8988T (cell line): ENCODE measurements at regions not wholly inside any gene's neighbourhood (a gene's known extent, or its start where the extent isn't known, plus 50 kb on each side); places are given as distances from the start of the nearest gene placed in this dataset.

Experiments used
- DNase-seq: peaks from one replicate; pipeline ENCODE4 v3.0.0; 2011

DNA sequence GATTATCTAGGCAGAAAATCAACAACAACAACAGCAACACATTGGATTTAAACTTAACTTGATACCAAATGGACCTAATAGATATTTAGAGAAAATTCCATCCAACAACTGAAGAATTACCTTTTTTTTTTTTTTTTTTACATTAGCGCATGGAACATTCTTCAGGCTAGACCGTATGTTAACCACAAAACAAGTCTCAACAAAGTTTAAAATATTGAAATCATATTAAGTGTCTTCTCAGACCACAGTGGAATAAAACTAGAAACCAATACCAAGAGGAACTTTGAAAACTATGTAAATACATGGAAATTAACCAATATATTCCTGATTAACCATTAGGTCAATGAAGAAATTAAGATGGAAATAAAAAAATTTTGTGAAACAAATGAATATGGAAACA, 315.8 kb downstream of the CSNK1G3 start:
- DNase-seq, result no peak

GRCh38 chr5:123819833-123820232, 307.9 kb downstream of the CSNK1G3 start:
- no peak for DNase-seq

GRCh38 chr5:123819386-123819785, 307.4 kb downstream of the CSNK1G3 start:
- no peak for DNase-seq

GRCh38 chr5:123817267-123817666, 305.3 kb downstream of the CSNK1G3 start:
- no peak for DNase-seq

GRCh38 chr5:123814801-123815470, 303.0 kb downstream of the CSNK1G3 start:
- DNase-seq, result no peak

- no peak for DNase-seq
Measured at GRCh38 chr5:123813937-123814624, 302.1 kb downstream of the CSNK1G3 start.

DNA sequence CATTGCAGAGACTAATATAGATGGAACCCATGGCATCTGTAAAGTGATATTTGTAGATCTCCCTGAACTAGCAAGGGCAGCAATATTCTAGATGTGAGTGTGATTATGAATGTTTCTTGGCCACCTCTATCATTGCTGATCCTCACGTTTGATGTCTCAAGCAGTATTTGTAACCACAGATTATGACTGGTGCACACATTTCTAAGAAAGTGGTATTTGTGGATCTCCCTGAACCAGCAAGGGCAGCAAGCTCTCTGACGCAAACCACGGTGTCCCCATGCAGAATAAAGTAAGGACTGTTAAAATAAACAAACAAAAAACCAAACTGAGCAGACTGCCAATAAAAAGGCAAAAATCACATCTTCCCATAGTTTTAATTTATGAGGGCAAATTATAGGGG, 301.3 kb downstream of the CSNK1G3 start:
- DNase-seq, result no peak

DNA sequence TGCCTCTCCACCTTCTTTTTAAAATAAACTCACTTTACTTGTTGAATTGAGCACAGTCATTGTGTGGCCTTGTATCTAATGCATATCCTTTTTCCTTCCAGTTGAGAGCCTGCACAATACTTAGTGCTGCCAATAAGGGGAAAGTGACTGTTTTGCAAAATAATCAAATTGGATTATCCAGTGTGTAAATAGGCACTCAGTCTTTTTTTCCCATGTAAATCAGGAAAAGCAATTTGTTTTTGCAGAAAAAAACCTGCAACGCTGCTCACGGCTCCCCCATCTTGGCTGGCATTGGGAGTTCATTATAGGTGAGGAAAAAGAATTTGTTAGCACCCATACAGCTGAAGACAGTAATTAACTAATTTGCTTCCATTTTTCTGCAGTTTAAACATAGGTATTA, 299.9 kb downstream of the CSNK1G3 start:
- DNase-seq, result no peak

DNA sequence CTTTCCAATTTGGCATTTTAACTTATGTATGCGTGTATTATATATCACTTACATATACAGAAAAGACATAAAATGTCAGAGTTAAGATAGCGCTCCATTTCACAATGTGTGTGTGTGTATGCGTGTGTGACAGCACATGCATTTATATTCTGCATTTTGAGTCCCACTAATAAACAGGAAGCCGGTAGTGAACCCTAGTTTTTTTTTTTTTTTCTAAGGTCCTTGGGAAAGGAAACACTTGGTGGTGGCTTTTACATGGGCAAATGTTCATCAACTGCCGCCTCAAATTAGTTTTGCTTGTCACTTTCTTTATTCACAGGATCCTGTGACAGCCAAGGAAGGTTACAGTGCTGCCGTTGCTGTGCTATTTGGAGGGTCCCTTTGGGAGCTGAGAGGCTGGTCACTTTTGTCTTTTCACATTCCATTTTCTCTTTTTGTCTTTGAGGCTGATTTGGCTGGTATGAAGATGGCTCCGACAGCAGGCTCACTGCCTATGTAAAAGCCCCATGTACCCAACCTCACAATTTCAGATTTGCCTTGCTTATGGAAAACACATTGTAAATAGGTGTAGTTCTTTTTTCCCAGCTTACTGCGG, 298.9 kb downstream of the CSNK1G3 start:
- DNase-seq, result no peak

DNA sequence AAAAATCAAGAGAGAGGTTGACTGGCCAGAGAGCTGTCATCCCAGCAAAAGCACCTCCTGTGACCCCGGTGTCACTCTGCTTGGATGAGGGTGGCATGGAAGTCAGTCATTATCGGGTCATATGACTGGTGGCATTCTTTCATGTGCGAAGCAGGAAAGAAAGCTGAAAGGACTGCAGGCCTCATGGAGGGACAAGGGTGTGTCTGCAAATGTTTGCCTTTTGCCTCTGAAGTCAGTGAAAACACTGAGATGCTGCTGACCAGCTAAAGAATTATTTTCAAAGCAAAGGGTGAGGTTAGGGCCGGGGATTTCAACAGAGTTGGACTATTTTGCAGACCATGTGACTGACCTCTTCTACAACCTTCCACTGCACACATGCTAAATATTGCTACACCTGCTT, 298.3 kb downstream of the CSNK1G3 start:
- no peak for DNase-seq

DNA sequence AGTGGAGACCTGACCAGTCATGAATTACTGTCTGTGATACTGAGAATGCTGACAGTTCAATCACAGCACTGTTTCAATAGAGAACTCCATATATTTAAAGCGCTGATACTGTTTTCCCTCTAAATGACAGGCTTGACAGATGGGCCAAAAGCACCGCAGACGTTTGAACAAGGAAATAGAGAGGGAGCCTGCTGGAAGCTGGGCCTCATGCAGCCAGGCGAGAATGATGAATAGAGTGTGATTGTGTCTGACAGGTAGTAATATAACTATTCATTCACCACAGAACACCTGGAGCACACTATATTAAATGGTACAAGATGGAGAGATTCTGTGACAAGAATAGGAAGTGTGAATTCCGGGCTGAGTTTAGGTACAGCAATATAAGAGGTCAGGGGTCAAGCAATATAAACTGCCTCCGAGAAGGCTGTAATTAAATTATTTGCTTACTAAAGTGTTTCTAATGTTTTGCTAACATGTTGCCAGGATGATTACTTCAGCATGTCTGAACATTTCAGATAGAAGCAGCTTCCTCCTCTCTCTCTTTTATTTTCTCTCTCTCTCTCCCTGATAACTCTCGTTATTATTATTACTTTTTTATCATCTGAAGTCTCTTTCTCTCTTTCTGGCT, 297.7 kb downstream of the CSNK1G3 start:
- DNase-seq, result no peak

- no peak for DNase-seq
Measured at GRCh38 chr5:123808461-123809380, 296.7 kb downstream of the CSNK1G3 start.

DNA sequence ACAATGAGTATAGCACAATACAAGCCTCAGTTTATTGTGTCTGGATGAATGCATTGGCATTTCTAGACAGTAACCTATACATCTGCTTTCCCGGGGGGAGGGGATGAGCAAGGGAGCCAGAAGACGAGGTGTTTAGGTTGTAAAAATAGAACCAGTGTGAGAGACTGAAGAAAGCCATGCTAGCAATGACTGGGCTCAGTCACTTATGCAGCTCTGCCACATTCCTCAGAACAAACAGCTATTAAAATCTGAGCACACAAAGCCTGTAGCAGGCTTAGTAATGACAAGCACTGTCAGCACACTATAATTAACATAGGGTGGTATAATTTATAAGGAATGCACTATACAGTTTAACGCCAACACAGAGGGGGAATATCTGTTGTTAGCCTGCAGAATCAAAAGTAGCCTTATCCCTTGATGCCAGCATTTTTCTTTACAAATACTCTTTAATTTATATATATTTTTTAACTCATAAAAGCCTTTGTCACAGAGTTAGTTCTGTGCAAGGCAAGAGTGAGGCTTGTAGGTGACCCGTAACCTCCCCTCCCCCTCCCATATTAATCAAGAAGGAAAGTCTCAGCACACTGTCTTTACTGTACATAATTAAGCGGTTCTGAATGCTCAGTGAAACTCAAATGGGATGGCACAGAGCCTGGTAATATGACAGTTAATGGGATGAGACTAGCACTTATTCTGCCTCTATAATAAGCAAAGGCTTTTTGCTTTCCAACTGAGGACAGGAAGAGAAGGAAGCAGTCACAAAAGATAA, 295.4 kb downstream of the CSNK1G3 start:
- no peak for DNase-seq

DNA sequence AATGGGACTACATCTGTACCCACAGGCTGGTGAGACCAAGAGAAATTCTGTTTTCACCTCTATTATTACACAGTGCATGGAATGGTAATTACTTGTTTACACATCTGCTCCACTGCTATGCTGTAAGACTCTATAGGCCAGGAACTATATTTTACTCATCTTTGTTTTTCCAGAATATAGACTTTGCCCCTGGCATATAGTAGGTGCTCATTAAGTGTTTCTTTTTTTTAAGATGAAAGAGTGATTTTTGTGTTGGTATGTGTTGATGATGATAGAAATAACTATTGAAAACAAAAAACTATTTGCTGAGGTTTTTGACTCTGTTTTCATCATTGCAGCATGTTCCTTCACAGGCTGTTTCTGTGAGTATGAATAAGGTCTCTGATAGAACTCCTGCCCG, 294.7 kb downstream of the CSNK1G3 start:
- no peak for DNase-seq

- DNase-seq, result no peak
Measured at GRCh38 chr5:123805300-123805699, 293.3 kb downstream of the CSNK1G3 start.

DNA sequence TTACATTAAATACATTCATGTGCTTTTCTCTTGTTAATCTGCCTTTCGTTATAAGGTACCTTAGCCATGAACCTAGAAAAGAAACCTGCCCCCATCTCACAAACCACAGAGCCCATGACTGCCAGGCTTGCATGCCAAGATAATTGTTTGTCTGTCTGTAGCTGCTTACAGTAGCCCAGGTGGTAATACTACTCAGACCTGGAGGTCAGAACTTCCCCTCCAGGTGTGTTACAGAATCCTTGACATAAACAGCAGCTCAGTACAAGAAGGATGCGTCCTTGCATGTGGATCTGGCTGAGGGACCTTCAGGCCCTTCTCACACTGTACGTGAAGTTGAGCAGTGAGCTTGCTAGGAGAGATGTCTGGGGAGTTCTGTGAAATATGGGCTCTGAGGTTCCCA, 291.4 kb downstream of the CSNK1G3 start:
- no peak for DNase-seq

- no peak for DNase-seq
Measured at GRCh38 chr5:123802298-123802951, 290.4 kb downstream of the CSNK1G3 start.

GRCh38 chr5:123800640-123801039, 288.7 kb downstream of the CSNK1G3 start:
- no peak for DNase-seq

DNA sequence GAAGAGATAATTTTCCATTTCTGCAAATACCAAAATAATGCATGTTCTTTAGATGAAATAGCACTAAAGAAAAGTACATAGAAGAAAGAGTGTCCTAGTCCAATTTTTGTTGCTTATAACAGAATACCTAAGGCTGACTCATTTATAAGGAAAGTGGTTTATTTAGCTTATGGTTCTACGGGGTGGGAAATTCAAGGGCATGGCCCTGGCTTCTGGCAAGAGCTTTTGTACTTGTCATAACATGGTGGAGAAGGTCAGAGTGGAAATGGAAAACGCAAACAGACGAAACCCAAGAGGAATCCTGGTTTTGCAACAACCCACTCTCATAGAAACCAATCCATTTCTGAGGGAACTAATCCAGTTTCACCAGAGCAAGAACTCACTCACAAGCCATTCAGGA, 283.7 kb downstream of the CSNK1G3 start:
- DNase-seq, result no peak

DNA sequence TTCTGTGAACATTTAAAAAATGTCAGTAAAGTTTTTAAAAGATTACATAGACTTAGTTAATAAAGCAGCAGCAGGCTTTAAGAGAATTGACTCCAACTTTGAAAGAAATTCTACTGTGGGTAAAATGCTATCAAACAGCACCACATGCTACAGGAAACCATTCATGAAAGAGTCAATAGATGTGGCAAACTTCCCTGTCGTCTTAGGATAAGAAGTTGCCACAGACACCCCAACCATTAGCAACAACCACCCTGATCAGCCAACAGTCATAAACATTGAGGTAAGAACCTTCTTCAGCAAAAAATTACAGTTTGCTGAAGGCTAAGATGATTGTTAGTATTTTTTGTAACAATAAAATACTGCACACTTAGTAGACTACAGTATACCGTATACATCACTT, 278.2 kb downstream of the CSNK1G3 start:
- no peak for DNase-seq

DNA sequence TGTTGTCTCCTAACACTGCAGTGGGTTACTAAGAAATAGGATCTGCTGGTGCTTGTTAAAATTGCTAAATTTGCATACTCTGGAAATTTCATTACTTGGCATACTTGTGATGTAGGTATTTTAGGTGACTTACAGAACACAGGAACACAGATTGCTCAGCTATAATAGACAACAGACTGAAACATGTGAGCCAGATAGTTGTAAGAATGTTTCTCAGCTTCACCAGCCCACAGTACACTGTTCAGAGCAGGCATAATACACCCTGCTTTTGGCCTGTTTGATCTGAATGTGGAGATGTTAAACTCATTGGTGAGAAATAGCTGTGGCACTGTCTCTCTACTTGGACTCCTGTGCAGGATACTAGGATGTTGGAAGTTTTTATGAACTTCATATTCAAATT, 275.7 kb downstream of the CSNK1G3 start:
- DNase-seq, result no peak

GRCh38 chr5:123787136-123787535, 275.2 kb downstream of the CSNK1G3 start:
- DNase-seq, result no peak
